ENCODE measurements at regions not wholly inside any gene's neighbourhood (a gene's known extent, or its start where the extent isn't known, plus 50 kb on each side); places are given as distances from the start of the nearest gene placed in this dataset.

GRCh38 chr2:157168501-157168900 is 89.0 kb upstream of the GALNT5 start:
- Histone ChIP-seq H2BK120ac (ENCODE audit: low read depth, low read length) (no peak overlapping the region), H3K4me2 (ENCODE audit: low read length) (no peak overlapping the region), H3K4ac (ENCODE audit: low read depth, low read length) (no peak overlapping the region), H3K18ac (ENCODE audit: low read length) (no peak overlapping the region), H4K8ac (ENCODE audit: low read depth, low read length) (no peak overlapping the region), H2AK5ac (ENCODE audit: low read length) (no peak overlapping the region), H2BK15ac (replicated peaks; ENCODE audit: low read depth) (no peak overlapping the region), H3K27me3 (ENCODE audit: insufficient read depth, low read length, poor library complexity) (no peaks in the 10 kb centered on the region), H3K23ac (ENCODE audit: low read length) (peak overlapping the region; percentile 66), H3K79me1 (ENCODE audit: low read length) (no peaks in the 10 kb centered on the region), H2BK5ac (ENCODE audit: low read length) (no peak overlapping the region), H3K4me3 (ENCODE audit: low read length) (no peak overlapping the region), H3K36me3 (ENCODE audit: control insufficient read depth, insufficient read depth, low read length) (no peaks in the 10 kb centered on the region), H3K79me2 (ENCODE audit: control insufficient read depth, insufficient read depth, low read length) (no peaks in the 10 kb centered on the region), H3K9ac (ENCODE audit: low read length) (no peak overlapping the region), H3K56ac (ENCODE audit: low read length) (no peak overlapping the region), H3K4me1 (ENCODE audit: control insufficient read depth, low read depth, low read length) (no peaks in the 10 kb centered on the region), H4K5ac (ENCODE audit: low read length) (no peak overlapping the region), H3K27ac (ENCODE audit: low read depth, low read length) (no peak overlapping the region)
- WGBS (ENCODE audit: extremely low coverage, insufficient coverage, low lambda C conversion rate), result no CpG with 5 or more reads among the region's 3 CpGs
- DNase-seq, result no peak

GRCh38 chr2:157169889-157170288 is 87.6 kb upstream of the GALNT5 start:
- H3K18ac ChIP-seq (ENCODE audit: low read length), result no peak overlapping the region
- no peak overlapping the region for H2BK15ac ChIP-seq (replicated peaks; ENCODE audit: low read depth)
- H3K4me2 ChIP-seq (ENCODE audit: low read length), result no peak overlapping the region
- H3K4ac ChIP-seq (ENCODE audit: low read depth, low read length), result no peak overlapping the region
- no CpG with 5 or more reads among the region's 3 CpGs for WGBS (ENCODE audit: extremely low coverage, insufficient coverage, low lambda C conversion rate)
- no peaks in the 10 kb centered on the region for H3K36me3 ChIP-seq (ENCODE audit: control insufficient read depth, insufficient read depth, low read length)
- no peak overlapping the region for H3K9ac ChIP-seq (ENCODE audit: low read length)
- no peak overlapping the region for H3K27ac ChIP-seq (ENCODE audit: low read depth, low read length)
- no peaks in the 10 kb centered on the region for H3K79me2 ChIP-seq (ENCODE audit: control insufficient read depth, insufficient read depth, low read length)
- no peaks in the 10 kb centered on the region for H3K27me3 ChIP-seq (ENCODE audit: insufficient read depth, low read length, poor library complexity)
- no peak overlapping the region for H3K23ac ChIP-seq (ENCODE audit: low read length)
- H3K4me3 ChIP-seq (ENCODE audit: low read length), result no peak overlapping the region
- no peak overlapping the region for H2BK120ac ChIP-seq (ENCODE audit: low read depth, low read length)
- no peak overlapping the region for H4K5ac ChIP-seq (ENCODE audit: low read length)
- no peak overlapping the region for H3K56ac ChIP-seq (ENCODE audit: low read length)
- no peak overlapping the region for H2AK5ac ChIP-seq (ENCODE audit: low read length)
- H4K8ac ChIP-seq (ENCODE audit: low read depth, low read length), result no peak overlapping the region
- H3K4me1 ChIP-seq (ENCODE audit: control insufficient read depth, low read depth, low read length), result no peaks in the 10 kb centered on the region
- no peak for DNase-seq
- no peaks in the 10 kb centered on the region for H3K79me1 ChIP-seq (ENCODE audit: low read length)
- no peak overlapping the region for H2BK5ac ChIP-seq (ENCODE audit: low read length)

GRCh38 chr2:157170299-157170698 is 87.2 kb upstream of the GALNT5 start:
- WGBS (ENCODE audit: extremely low coverage, insufficient coverage, low lambda C conversion rate), result no CpG with 5 or more reads among the region's 1 CpG

GRCh38 chr2:157172239-157172638 is 85.3 kb upstream of the GALNT5 start:
- Histone ChIP-seq H3K56ac (ENCODE audit: low read length) (no peak overlapping the region), H3K9ac (ENCODE audit: low read length) (no peak overlapping the region), H3K4me1 (ENCODE audit: control insufficient read depth, low read depth, low read length) (no peaks in the 10 kb centered on the region), H2BK15ac (replicated peaks; ENCODE audit: low read depth) (no peak overlapping the region), H4K5ac (ENCODE audit: low read length) (no peak overlapping the region), H3K36me3 (ENCODE audit: control insufficient read depth, insufficient read depth, low read length) (no peaks in the 10 kb centered on the region), H3K4me3 (ENCODE audit: low read length) (no peak overlapping the region), H3K23ac (ENCODE audit: low read length) (no peak overlapping the region), H2AK5ac (ENCODE audit: low read length) (no peak overlapping the region), H3K27me3 (ENCODE audit: insufficient read depth, low read length, poor library complexity) (no peaks in the 10 kb centered on the region), H2BK5ac (ENCODE audit: low read length) (no peak overlapping the region), H3K79me1 (ENCODE audit: low read length) (no peaks in the 10 kb centered on the region), H4K8ac (ENCODE audit: low read depth, low read length) (no peak overlapping the region), H3K79me2 (ENCODE audit: control insufficient read depth, insufficient read depth, low read length) (no peaks in the 10 kb centered on the region), H3K4ac (ENCODE audit: low read depth, low read length) (no peak overlapping the region), H3K27ac (ENCODE audit: low read depth, low read length) (no peak overlapping the region), H3K4me2 (ENCODE audit: low read length) (no peak overlapping the region), H3K18ac (ENCODE audit: low read length) (no peak overlapping the region), H2BK120ac (ENCODE audit: low read depth, low read length) (no peak overlapping the region)
- no peak for DNase-seq

More at GRCh38 chr2:157170299-157170698, 87.2 kb upstream of the GALNT5 start:
- Histone ChIP-seq H3K79me2 (ENCODE audit: control insufficient read depth, insufficient read depth, low read length) (no peaks in the 10 kb centered on the region), H3K36me3 (ENCODE audit: control insufficient read depth, insufficient read depth, low read length) (no peaks in the 10 kb centered on the region), H2BK5ac (ENCODE audit: low read length) (no peak overlapping the region), H4K8ac (ENCODE audit: low read depth, low read length) (no peak overlapping the region), H3K4me3 (ENCODE audit: low read length) (no peak overlapping the region), H3K27ac (ENCODE audit: low read depth, low read length) (no peak overlapping the region), H3K27me3 (ENCODE audit: insufficient read depth, low read length, poor library complexity) (no peaks in the 10 kb centered on the region), H3K9ac (ENCODE audit: low read length) (no peak overlapping the region), H3K18ac (ENCODE audit: low read length) (no peak overlapping the region), H3K23ac (ENCODE audit: low read length) (no peak overlapping the region), H3K4ac (ENCODE audit: low read depth, low read length) (no peak overlapping the region), H3K4me2 (ENCODE audit: low read length) (no peak overlapping the region), H2AK5ac (ENCODE audit: low read length) (no peak overlapping the region), H2BK120ac (ENCODE audit: low read depth, low read length) (no peak overlapping the region), H3K79me1 (ENCODE audit: low read length) (no peaks in the 10 kb centered on the region), H3K56ac (ENCODE audit: low read length) (no peak overlapping the region), H3K4me1 (ENCODE audit: control insufficient read depth, low read depth, low read length) (no peaks in the 10 kb centered on the region), H2BK15ac (replicated peaks; ENCODE audit: low read depth) (no peak overlapping the region), H4K5ac (ENCODE audit: low read length) (no peak overlapping the region)
- DNase-seq, result no peak

- Histone ChIP-seq H3K4me2 (ENCODE audit: low read length) (no peak overlapping the region), H3K4me3 (ENCODE audit: low read length) (no peak overlapping the region), H3K4ac (ENCODE audit: low read depth, low read length) (no peak overlapping the region), H2BK120ac (ENCODE audit: low read depth, low read length) (no peak overlapping the region), H3K18ac (ENCODE audit: low read length) (no peak overlapping the region), H4K8ac (ENCODE audit: low read depth, low read length) (no peak overlapping the region), H3K56ac (ENCODE audit: low read length) (no peak overlapping the region), H3K36me3 (ENCODE audit: control insufficient read depth, insufficient read depth, low read length) (no peaks in the 10 kb centered on the region), H4K5ac (ENCODE audit: low read length) (no peak overlapping the region), H3K4me1 (ENCODE audit: control insufficient read depth, low read depth, low read length) (no peaks in the 10 kb centered on the region), H3K9ac (ENCODE audit: low read length) (no peak overlapping the region), H3K27ac (ENCODE audit: low read depth, low read length) (no peak overlapping the region), H2BK15ac (replicated peaks; ENCODE audit: low read depth) (no peak overlapping the region), H3K27me3 (ENCODE audit: insufficient read depth, low read length, poor library complexity) (no peaks in the 10 kb centered on the region), H2BK5ac (ENCODE audit: low read length) (no peak overlapping the region), H3K79me1 (ENCODE audit: low read length) (no peaks in the 10 kb centered on the region), H2AK5ac (ENCODE audit: low read length) (no peak overlapping the region), H3K23ac (ENCODE audit: low read length) (no peak overlapping the region), H3K79me2 (ENCODE audit: control insufficient read depth, insufficient read depth, low read length) (no peaks in the 10 kb centered on the region)
- DNase-seq, result no peak
- no CpG with 5 or more reads among the region's 3 CpGs for WGBS (ENCODE audit: extremely low coverage, insufficient coverage, low lambda C conversion rate)
Measured at GRCh38 chr2:157172866-157173578, 84.5 kb upstream of the GALNT5 start.

- Histone ChIP-seq H3K4me3 (ENCODE audit: low read length) (no peak overlapping the region), H3K23ac (ENCODE audit: low read length) (no peak overlapping the region), H3K79me2 (ENCODE audit: control insufficient read depth, insufficient read depth, low read length) (no peaks in the 10 kb centered on the region), H3K27ac (ENCODE audit: low read depth, low read length) (no peak overlapping the region), H2BK5ac (ENCODE audit: low read length) (no peak overlapping the region), H4K5ac (ENCODE audit: low read length) (no peak overlapping the region), H3K9ac (ENCODE audit: low read length) (no peak overlapping the region), H3K4ac (ENCODE audit: low read depth, low read length) (no peak overlapping the region), H3K18ac (ENCODE audit: low read length) (no peak overlapping the region), H3K56ac (ENCODE audit: low read length) (no peak overlapping the region), H3K36me3 (ENCODE audit: control insufficient read depth, insufficient read depth, low read length) (no peaks in the 10 kb centered on the region), H3K79me1 (ENCODE audit: low read length) (no peaks in the 10 kb centered on the region), H2BK120ac (ENCODE audit: low read depth, low read length) (no peak overlapping the region), H2AK5ac (ENCODE audit: low read length) (no peak overlapping the region), H3K4me2 (ENCODE audit: low read length) (no peak overlapping the region), H4K8ac (ENCODE audit: low read depth, low read length) (no peak overlapping the region), H3K4me1 (ENCODE audit: control insufficient read depth, low read depth, low read length) (no peaks in the 10 kb centered on the region), H2BK15ac (replicated peaks; ENCODE audit: low read depth) (no peak overlapping the region), H3K27me3 (ENCODE audit: insufficient read depth, low read length, poor library complexity) (no peaks in the 10 kb centered on the region)
- DNase-seq, result no peak
- no CpG with 5 or more reads among the region's 5 CpGs for WGBS (ENCODE audit: extremely low coverage, insufficient coverage, low lambda C conversion rate)
Measured at GRCh38 chr2:157173740-157174184, 83.7 kb upstream of the GALNT5 start.
